Amniotic stem cell (primary cell): ENCODE measurements at regions not wholly inside any gene's neighbourhood (a gene's known extent, or its start where the extent isn't known, plus 50 kb on each side); places are given as distances from the start of the nearest gene placed in this dataset.
"Not testable (repeated sequence)": the region's sequence is repeated elsewhere in the genome, so short reads cannot be mapped to it uniquely, and the experiment has no call there.

ENCODE experiments used
- DNase-seq: peaks from one replicate; lab custom pipeline; 2025; lab: John Stamatoyannopoulos, UW

GRCh38 chr13:21228738-21229137 is 52.3 kb downstream of the MRPL57 start:
- DNase-seq: no peak

GRCh38 chr13:21229241-21230024 is 53.0 kb downstream of the MRPL57 start:
- DNase-seq: no peak

- DNase-seq: no peak
Observed at GRCh38 chr13:21230516-21230915, 54.1 kb downstream of the MRPL57 start.

- no peak for DNase-seq
Observed at GRCh38 chr13:21231426-21231940, 55.0 kb downstream of the MRPL57 start.

GRCh38 chr13:21232196-21232595 is 55.7 kb downstream of the MRPL57 start:
- DNase-seq: no peak

GRCh38 chr13:21232599-21232998 is 56.1 kb downstream of the MRPL57 start:
- DNase-seq: no peak

- no peak for DNase-seq
Observed at GRCh38 chr13:21233086-21233485, 56.6 kb downstream of the MRPL57 start.

- no peak for DNase-seq
Observed at GRCh38 chr13:21234526-21234925, 58.1 kb downstream of the MRPL57 start.

GRCh38 chr13:21235174-21235573 is 58.7 kb downstream of the MRPL57 start:
- DNase-seq: no peak

- no peak for DNase-seq
Observed at GRCh38 chr13:21237081-21237480, 60.6 kb downstream of the MRPL57 start.

GRCh38 chr13:21238267-21238666 is 61.8 kb downstream of the MRPL57 start:
- DNase-seq: no peak

- no peak for DNase-seq
Observed at GRCh38 chr13:21240586-21240985, 64.1 kb downstream of the MRPL57 start.

GRCh38 chr13:21242236-21242635 is 65.8 kb downstream of the MRPL57 start:
- DNase-seq: no peak

- DNase-seq: no peak
Observed at GRCh38 chr13:21243045-21243897, 66.8 kb downstream of the MRPL57 start.

GRCh38 chr13:21243898-21244184 is 67.4 kb downstream of the MRPL57 start:
- DNase-seq: not testable (repeated sequence)

GRCh38 chr13:21246761-21247452 is 70.4 kb downstream of the MRPL57 start:
- no peak for DNase-seq

- no peak for DNase-seq
Observed at GRCh38 chr13:21256351-21256761, 79.9 kb downstream of the MRPL57 start.

GRCh38 chr13:21256891-21257290 is 80.4 kb downstream of the MRPL57 start:
- no peak for DNase-seq

- DNase-seq: no peak
Observed at GRCh38 chr13:21259571-21260455, 83.4 kb downstream of the MRPL57 start.

- not testable (repeated sequence) for DNase-seq
Observed at GRCh38 chr13:21260561-21261290, 84.3 kb downstream of the MRPL57 start.
